Mesendoderm (in vitro differentiated cells): ENCODE measurements at regions not wholly inside any gene's neighbourhood (a gene's known extent, or its start where the extent isn't known, plus 50 kb on each side); places are given as distances from the start of the nearest gene placed in this dataset.
A peak's percentile ranks its signal among the peaks of the same experiment; 100 is the strongest.

Experiments used
- DNase-seq: peaks from one replicate; pipeline ENCODE4 v3.0.0; 2013
- H2AK5ac ChIP-seq: 2 replicates; pipeline ENCODE4 v1.6.1; 2013; ENCODE audit warnings: low read length, inconsistent platforms
- H2BK120ac ChIP-seq: 2 replicates; pipeline ENCODE4 v1.6.1; 2013; ENCODE audit warnings: low read depth, mild to moderate bottlenecking, low read length, moderate library complexity, mixed read lengths
- H2BK15ac ChIP-seq: replicated peaks from 2 replicates; pipeline ENCODE4 v1.6.1; 2013; ENCODE audit warnings: low read depth, mild to moderate bottlenecking, moderate library complexity
- H2BK5ac ChIP-seq: 2 replicates; pipeline ENCODE4 v1.6.1; 2013; ENCODE audit warnings: low read length, inconsistent platforms
- H3K18ac ChIP-seq: 2 replicates; pipeline ENCODE4 v1.6.1; 2013; ENCODE audit warnings: mild to moderate bottlenecking, low read length, mixed read lengths
- H3K23ac ChIP-seq: one replicate; pipeline ENCODE4 v1.6.1; 2013; ENCODE audit warnings: low read length
- H3K27ac ChIP-seq: 2 replicates; pipeline ENCODE4 v1.5.1; 2013; ENCODE audit warnings: low read depth, mild to moderate bottlenecking, inconsistent platforms, low read length, moderate library complexity
- H3K27me3 ChIP-seq: 2 replicates; pipeline ENCODE4 v1.6.1; 2013; ENCODE audit warnings: low read length, control low read depth, mild to moderate bottlenecking, inconsistent platforms; ENCODE audit not compliant: insufficient read depth, poor library complexity
- H3K36me3 ChIP-seq: 2 replicates; pipeline ENCODE4 v1.6.1; 2013; ENCODE audit warnings: low read length, inconsistent platforms; ENCODE audit not compliant: control insufficient read depth, insufficient read depth
- H3K4ac ChIP-seq: one replicate; pipeline ENCODE4 v1.6.1; 2013; ENCODE audit warnings: low read depth, mild to moderate bottlenecking, low read length, moderate library complexity
- H3K4me1 ChIP-seq: 2 replicates; pipeline ENCODE4 v1.6.1; 2013; ENCODE audit warnings: low read depth, low read length, inconsistent platforms; ENCODE audit not compliant: control insufficient read depth
- H3K4me2 ChIP-seq: 2 replicates; pipeline ENCODE4 v1.6.1; 2013; ENCODE audit warnings: low read length
- H3K4me3 ChIP-seq: 2 replicates; pipeline ENCODE4 v1.5.1; 2013; ENCODE audit warnings: mild to moderate bottlenecking, low read length
- H3K56ac ChIP-seq: one replicate; pipeline ENCODE4 v1.6.1; 2013; ENCODE audit warnings: low read length
- H3K79me1 ChIP-seq: 2 replicates; pipeline ENCODE4 v1.6.1; 2013; ENCODE audit warnings: low read length, inconsistent platforms
- H3K79me2 ChIP-seq: 2 replicates; pipeline ENCODE4 v1.6.1; 2013; ENCODE audit warnings: mild to moderate bottlenecking, low read length; ENCODE audit not compliant: control insufficient read depth, insufficient read depth
- H3K9ac ChIP-seq: 2 replicates; pipeline ENCODE4 v1.6.1; 2013; ENCODE audit warnings: low read length, inconsistent platforms
- H4K5ac ChIP-seq: one replicate; pipeline ENCODE4 v1.6.1; 2013; ENCODE audit warnings: low read length
- H4K8ac ChIP-seq: one replicate; pipeline ENCODE4 v1.6.1; 2013; ENCODE audit warnings: low read depth, mild to moderate bottlenecking, control low read depth, low read length, moderate library complexity
- WGBS: extraction: QIAGEN DNeasy Blood & Tissue Kit; methylation state at CpG from one replicate; pipeline ENCODE4 v1.1.7; 2013; ENCODE audit warnings: low lambda C conversion rate, missing lambda C conversion rate; ENCODE audit not compliant: insufficient coverage; ENCODE audit errors: extremely low coverage; 5-methylcytosine and 5-hydroxymethylcytosine counted together

DNA sequence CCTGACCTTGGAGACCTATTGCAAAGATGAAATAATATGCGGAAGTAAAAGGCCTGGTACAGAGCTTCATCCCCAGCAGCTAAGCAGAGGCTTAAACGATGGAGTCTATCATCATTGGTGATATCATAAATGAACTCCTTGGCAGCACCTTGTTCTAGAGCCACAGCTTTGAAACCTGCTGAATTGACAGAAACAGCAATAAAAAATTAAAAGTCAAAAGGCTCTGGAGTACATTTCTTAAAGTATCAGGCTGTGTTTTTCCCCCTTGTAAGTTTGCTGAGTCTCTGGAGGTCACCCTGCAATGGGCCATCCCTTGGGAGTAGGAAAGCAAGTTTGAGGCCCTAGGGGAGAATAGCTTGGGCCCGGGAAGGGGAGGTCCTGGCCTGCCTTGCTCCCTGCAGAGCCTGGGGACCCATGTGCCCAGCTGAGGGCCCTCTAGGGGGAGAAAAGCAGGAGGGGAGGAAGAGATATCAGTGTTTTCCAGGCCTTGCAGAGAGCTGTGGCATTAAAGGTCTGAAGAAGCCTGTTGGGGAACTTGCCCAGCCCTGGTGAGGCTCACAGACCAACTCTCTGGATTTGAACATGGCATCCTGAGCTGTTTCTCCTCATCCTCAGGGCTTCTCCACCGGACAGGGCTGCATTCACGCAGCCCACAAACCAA, 416.1 kb downstream of the ZNF536 start:
- H3K36me3 ChIP-seq = no peaks in the 10 kb centered on the region
- H3K27ac ChIP-seq = no peak overlapping the region
- DNase-seq = no peak
- H3K4me1 ChIP-seq = no peaks in the 10 kb centered on the region
- no peaks in the 10 kb centered on the region for H3K79me1 ChIP-seq
- no peak overlapping the region for H3K23ac ChIP-seq
- no peak overlapping the region for H2BK120ac ChIP-seq
- no peak overlapping the region for H3K18ac ChIP-seq
- no peak overlapping the region for H2AK5ac ChIP-seq
- no CpG with 5 or more reads among the region's 5 CpGs for WGBS
- H3K9ac ChIP-seq = no peak overlapping the region
- H3K27me3 ChIP-seq = no peaks in the 10 kb centered on the region
- no peak overlapping the region for H4K8ac ChIP-seq
- no peak overlapping the region for H2BK15ac ChIP-seq
- H3K4me3 ChIP-seq = no peak overlapping the region
- no peak overlapping the region for H3K56ac ChIP-seq
- H2BK5ac ChIP-seq = no peak overlapping the region
- H3K4ac ChIP-seq = no peak overlapping the region
- H4K5ac ChIP-seq = no peak overlapping the region
- no peaks in the 10 kb centered on the region for H3K79me2 ChIP-seq
- no peak overlapping the region for H3K4me2 ChIP-seq

DNA sequence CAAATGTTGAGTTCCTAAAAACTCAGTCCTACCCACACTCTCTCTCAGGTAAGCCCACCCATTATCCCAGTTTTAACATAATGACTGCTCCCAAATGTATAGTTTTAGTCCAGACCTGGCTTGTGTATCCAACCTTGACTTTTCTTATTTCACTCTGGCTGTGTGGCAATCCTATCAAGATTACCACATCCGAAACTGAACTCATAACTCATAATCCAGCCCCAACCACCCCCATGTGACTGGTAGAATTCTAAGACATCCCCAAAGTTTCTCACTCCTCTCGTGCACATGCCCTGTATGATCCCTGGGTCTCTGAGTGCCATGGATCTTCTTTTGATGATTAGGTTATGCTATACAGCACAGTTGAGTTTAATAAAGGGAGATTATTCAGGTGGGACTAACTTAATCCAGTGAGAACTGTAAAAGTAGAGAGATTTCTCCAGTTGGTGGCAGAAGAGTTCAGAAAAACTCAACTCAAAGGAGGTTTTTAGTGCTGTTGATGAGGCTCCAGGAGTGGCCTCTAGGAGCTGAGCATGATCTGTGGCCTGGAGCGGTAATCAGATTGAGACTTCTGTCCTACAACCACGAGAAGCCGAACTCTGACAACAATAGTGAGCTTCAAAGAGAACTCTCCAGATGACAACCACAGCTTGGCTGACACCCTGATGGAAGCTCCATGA, 413.4 kb downstream of the ZNF536 start:
- Histone ChIP-seq H2BK5ac (no peak overlapping the region), H3K4ac (no peak overlapping the region), H3K27me3 (no peaks in the 10 kb centered on the region), H3K27ac (no peak overlapping the region), H3K4me2 (no peak overlapping the region), H4K8ac (no peak overlapping the region), H3K79me1 (no peaks in the 10 kb centered on the region), H3K56ac (no peak overlapping the region), H4K5ac (no peak overlapping the region), H3K9ac (no peak overlapping the region), H3K18ac (no peak overlapping the region), H3K23ac (no peak overlapping the region), H3K79me2 (no peaks in the 10 kb centered on the region), H2AK5ac (no peak overlapping the region), H3K4me1 (no peaks in the 10 kb centered on the region), H3K36me3 (no peaks in the 10 kb centered on the region), H3K4me3 (no peak overlapping the region), H2BK15ac (no peak overlapping the region), H2BK120ac (no peak overlapping the region)
- peak; percentile 56 for DNase-seq
- no CpG with 5 or more reads among the region's 5 CpGs for WGBS

DNA sequence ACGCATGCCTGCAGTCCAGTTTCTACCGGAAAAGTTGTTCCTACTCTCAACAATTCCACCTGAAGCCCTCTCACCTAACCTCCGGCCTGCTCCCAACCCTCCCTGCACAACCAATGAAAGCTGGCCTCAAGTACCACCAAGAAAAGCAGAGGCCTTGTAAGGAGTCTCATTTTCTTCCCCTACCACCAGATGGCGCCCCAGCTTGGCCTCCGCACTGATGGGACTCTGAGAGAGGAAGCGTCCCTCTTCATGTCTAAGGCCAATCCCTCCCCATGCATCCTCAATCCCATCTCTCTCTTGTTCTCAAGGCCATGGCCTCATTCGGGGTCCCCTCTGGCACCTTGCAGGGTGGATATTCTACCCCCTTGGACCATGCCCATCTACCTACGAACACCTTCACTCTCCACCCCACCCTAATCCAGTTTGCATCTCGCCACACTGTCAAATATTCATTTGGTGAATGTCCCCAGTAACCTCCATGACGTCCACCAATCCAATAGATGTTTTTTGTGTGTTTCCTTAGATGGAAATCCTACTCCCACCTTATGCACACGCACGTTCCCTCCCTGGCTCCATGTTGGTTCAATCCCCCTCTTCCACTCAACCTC, 412.8 kb downstream of the ZNF536 start:
- Histone ChIP-seq H3K23ac (no peak overlapping the region), H3K27ac (no peak overlapping the region), H3K79me1 (no peaks in the 10 kb centered on the region), H3K18ac (no peak overlapping the region), H2BK120ac (no peak overlapping the region), H3K79me2 (no peaks in the 10 kb centered on the region), H3K4ac (no peak overlapping the region), H3K4me3 (no peak overlapping the region), H2BK15ac (no peak overlapping the region), H4K5ac (no peak overlapping the region), H2AK5ac (no peak overlapping the region), H3K9ac (no peak overlapping the region), H3K56ac (no peak overlapping the region), H3K4me2 (no peak overlapping the region), H4K8ac (no peak overlapping the region), H2BK5ac (no peak overlapping the region), H3K4me1 (no peaks in the 10 kb centered on the region), H3K27me3 (no peaks in the 10 kb centered on the region), H3K36me3 (no peaks in the 10 kb centered on the region)
- no CpG with 5 or more reads among the region's 12 CpGs for WGBS
- DNase-seq = peak; percentile 84

DNA sequence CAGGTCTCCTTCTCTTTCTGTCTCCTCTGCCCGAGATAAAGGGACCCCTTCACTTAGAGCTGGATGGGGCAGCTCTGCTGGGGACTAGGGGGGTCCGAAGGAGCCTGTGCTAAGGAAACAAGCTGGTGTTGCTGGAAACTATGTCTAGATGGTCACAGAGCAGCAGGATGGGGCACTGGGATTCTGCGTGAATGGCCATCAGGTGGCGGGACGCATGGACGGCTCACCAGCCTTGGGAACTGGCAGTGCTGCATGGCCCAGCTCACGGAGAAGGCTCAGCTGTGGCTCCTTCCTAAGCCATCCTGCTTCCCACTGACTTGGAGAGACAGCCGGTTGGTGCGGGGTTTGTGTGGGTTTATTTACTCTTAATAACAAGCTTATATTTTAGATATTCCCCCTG, 411.8 kb downstream of the ZNF536 start:
- no peak for DNase-seq
- no peaks in the 10 kb centered on the region for H3K27me3 ChIP-seq
- no peak overlapping the region for H4K5ac ChIP-seq
- no peaks in the 10 kb centered on the region for H3K79me1 ChIP-seq
- H3K9ac ChIP-seq = no peak overlapping the region
- H3K4me2 ChIP-seq = no peak overlapping the region
- H3K4me3 ChIP-seq = no peak overlapping the region
- no peak overlapping the region for H2BK15ac ChIP-seq
- H3K27ac ChIP-seq = no peak overlapping the region
- no peaks in the 10 kb centered on the region for H3K79me2 ChIP-seq
- H4K8ac ChIP-seq = no peak overlapping the region
- H3K56ac ChIP-seq = no peak overlapping the region
- WGBS = no CpG with 5 or more reads among the region's 9 CpGs
- H3K23ac ChIP-seq = no peak overlapping the region
- no peak overlapping the region for H3K18ac ChIP-seq
- no peak overlapping the region for H2BK120ac ChIP-seq
- no peaks in the 10 kb centered on the region for H3K4me1 ChIP-seq
- H2BK5ac ChIP-seq = no peak overlapping the region
- H3K4ac ChIP-seq = no peak overlapping the region
- no peak overlapping the region for H2AK5ac ChIP-seq
- H3K36me3 ChIP-seq = no peaks in the 10 kb centered on the region

DNA sequence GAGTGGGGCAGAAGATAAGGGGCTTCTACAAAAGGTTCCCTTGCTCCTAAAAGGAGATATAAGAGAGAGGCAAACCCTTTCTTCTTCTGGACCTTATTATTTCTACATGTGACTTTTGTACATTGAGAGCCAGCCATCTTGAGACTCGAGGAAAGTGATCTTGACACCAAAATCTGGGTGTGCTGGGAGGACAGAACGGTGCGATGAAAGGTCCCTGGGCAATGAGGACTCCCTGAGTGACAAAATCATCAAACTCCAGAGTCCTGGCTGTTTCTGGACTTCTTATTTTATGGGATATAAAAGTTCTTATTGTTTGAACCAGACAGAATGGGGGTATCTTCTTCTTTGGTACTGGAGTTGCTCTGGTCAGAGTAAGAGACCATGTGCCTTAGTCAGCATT, 411.0 kb downstream of the ZNF536 start:
- Histone ChIP-seq H3K79me2 (no peaks in the 10 kb centered on the region), H3K56ac (no peak overlapping the region), H3K4me2 (no peak overlapping the region), H3K36me3 (no peaks in the 10 kb centered on the region), H3K4ac (no peak overlapping the region), H4K8ac (no peak overlapping the region), H2BK15ac (no peak overlapping the region), H2BK120ac (no peak overlapping the region), H3K4me3 (no peak overlapping the region), H3K23ac (no peak overlapping the region), H3K27ac (no peak overlapping the region), H3K79me1 (no peaks in the 10 kb centered on the region), H4K5ac (no peak overlapping the region), H3K4me1 (no peaks in the 10 kb centered on the region), H3K27me3 (no peaks in the 10 kb centered on the region), H2BK5ac (no peak overlapping the region), H2AK5ac (no peak overlapping the region), H3K18ac (no peak overlapping the region), H3K9ac (no peak overlapping the region)
- no CpG with 5 or more reads among the region's 3 CpGs for WGBS
- DNase-seq = no peak
